GM23338 (cell line): ENCODE measurements at regions not wholly inside any gene's neighbourhood (a gene's known extent, or its start where the extent isn't known, plus 50 kb on each side); places are given as distances from the start of the nearest gene placed in this dataset.

Experiments
- CREB1 ChIP-seq: fragments of 250-450 bp; sonication (Bioruptor Pico); IDR thresholded peaks from 2 replicates; pipeline ENCODE4 v1.5.0; 2020; ENCODE audit warnings: low read depth, mild to moderate bottlenecking, moderate library complexity
- EZH2 ChIP-seq: fragments of 200-600 bp; sonication (generic); IDR thresholded peaks from one replicate; pipeline ENCODE4 v1.8.0; 2017; ENCODE audit warnings: antibody characterized with exemption, mild to moderate bottlenecking, low read depth; ENCODE audit not compliant: unreplicated experiment
- EZH2phosphoT487 ChIP-seq: fragments of 200-600 bp; sonication (generic); IDR thresholded peaks from one replicate; pipeline ENCODE4 v1.8.1; 2018; ENCODE audit warnings: antibody characterized with exemption; ENCODE audit not compliant: unreplicated experiment
- POLR2AphosphoS5 ChIP-seq: IDR thresholded peaks from 2 replicates; pipeline ENCODE4 v1.6.1; 2016; ENCODE audit warnings: antibody characterized with exemption, low read depth
- STAT1 ChIP-seq: IDR thresholded peaks from one replicate; pipeline ENCODE4 v1.6.1; 2016; ENCODE audit warnings: antibody characterized with exemption; ENCODE audit not compliant: unreplicated experiment
- ZNF114 ChIP-seq: fragments of 250-450 bp; sonication (Bioruptor Pico); IDR thresholded peaks from 2 replicates; pipeline ENCODE4 v1.5.0; 2020; ENCODE audit warnings: mild to moderate bottlenecking, moderate library complexity
- TF ChIP-seq, protein P1 (sequence below), 2 experiments: fragments of 200-600 bp in 1 of 2; sonication (generic) in 1 of 2; conservative IDR thresholded peaks; 2 replicates each; pipeline versions ENCODE4 v1.5.1 to v1.6.1; 2016 to 2017; ENCODE audit warnings: antibody characterized with exemption in 2 of 2, low read depth in 2 of 2, mild to moderate bottlenecking in 2 of 2, moderate library complexity in 1 of 2
- TF ChIP-seq, protein P2 (sequence below): IDR thresholded peaks from one replicate; pipeline ENCODE4 v1.6.1; 2018; ENCODE audit warnings: antibody characterized with exemption; ENCODE audit not compliant: unreplicated experiment

DNA sequence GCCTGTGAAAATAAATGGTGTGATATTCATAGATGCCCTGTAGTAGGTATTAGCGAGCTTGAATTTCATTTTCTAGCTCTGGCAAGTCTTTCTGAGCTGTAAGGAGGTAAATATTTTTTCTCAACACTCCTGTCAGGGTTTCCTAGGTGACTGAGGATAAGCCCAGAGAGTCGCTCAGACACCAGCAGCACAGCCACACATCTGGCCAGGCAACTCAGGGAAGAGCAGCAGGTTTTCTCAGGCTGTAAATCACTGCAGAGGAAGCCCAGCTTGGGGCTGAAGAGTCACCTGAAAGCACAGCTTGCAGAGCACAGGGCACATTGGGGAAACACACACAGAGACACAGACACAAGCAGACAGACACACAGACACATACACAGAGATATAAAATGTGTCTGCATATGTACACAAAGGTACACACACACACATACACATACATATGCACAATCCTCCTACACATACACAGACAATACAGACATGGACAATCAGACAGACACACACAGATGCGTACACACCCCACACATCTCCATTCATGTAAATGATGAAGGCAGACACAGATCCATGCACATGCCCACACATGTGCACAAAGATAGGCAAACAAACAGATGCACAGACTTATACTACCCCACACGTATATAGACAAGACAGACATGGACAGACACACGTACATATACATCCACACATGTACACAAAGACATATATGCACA is 232.0 kb upstream of the TMTC1 start:
- TF ChIP-seq, protein P1, sequence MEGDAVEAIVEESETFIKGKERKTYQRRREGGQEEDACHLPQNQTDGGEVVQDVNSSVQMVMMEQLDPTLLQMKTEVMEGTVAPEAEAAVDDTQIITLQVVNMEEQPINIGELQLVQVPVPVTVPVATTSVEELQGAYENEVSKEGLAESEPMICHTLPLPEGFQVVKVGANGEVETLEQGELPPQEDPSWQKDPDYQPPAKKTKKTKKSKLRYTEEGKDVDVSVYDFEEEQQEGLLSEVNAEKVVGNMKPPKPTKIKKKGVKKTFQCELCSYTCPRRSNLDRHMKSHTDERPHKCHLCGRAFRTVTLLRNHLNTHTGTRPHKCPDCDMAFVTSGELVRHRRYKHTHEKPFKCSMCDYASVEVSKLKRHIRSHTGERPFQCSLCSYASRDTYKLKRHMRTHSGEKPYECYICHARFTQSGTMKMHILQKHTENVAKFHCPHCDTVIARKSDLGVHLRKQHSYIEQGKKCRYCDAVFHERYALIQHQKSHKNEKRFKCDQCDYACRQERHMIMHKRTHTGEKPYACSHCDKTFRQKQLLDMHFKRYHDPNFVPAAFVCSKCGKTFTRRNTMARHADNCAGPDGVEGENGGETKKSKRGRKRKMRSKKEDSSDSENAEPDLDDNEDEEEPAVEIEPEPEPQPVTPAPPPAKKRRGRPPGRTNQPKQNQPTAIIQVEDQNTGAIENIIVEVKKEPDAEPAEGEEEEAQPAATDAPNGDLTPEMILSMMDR (conservative IDR thresholded peaks at IDR 0.05; ENCODE audit: low read depth in 2 of 2), result no peak
- TF ChIP-seq, protein P2, sequence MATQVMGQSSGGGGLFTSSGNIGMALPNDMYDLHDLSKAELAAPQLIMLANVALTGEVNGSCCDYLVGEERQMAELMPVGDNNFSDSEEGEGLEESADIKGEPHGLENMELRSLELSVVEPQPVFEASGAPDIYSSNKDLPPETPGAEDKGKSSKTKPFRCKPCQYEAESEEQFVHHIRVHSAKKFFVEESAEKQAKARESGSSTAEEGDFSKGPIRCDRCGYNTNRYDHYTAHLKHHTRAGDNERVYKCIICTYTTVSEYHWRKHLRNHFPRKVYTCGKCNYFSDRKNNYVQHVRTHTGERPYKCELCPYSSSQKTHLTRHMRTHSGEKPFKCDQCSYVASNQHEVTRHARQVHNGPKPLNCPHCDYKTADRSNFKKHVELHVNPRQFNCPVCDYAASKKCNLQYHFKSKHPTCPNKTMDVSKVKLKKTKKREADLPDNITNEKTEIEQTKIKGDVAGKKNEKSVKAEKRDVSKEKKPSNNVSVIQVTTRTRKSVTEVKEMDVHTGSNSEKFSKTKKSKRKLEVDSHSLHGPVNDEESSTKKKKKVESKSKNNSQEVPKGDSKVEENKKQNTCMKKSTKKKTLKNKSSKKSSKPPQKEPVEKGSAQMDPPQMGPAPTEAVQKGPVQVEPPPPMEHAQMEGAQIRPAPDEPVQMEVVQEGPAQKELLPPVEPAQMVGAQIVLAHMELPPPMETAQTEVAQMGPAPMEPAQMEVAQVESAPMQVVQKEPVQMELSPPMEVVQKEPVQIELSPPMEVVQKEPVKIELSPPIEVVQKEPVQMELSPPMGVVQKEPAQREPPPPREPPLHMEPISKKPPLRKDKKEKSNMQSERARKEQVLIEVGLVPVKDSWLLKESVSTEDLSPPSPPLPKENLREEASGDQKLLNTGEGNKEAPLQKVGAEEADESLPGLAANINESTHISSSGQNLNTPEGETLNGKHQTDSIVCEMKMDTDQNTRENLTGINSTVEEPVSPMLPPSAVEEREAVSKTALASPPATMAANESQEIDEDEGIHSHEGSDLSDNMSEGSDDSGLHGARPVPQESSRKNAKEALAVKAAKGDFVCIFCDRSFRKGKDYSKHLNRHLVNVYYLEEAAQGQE, result no peak
- TF ChIP-seq EZH2 (no peak), EZH2phosphoT487 (no peak), POLR2AphosphoS5 (no peak), ZNF114 (CRISPR knock-in tag) (no peak), STAT1 (no peak), CREB1 (CRISPR knock-in tag) (no peak)
